ENCODE measurements at regions not wholly inside any gene's neighbourhood (a gene's known extent, or its start where the extent isn't known, plus 50 kb on each side); places are given as distances from the start of the nearest gene placed in this dataset.

DNA sequence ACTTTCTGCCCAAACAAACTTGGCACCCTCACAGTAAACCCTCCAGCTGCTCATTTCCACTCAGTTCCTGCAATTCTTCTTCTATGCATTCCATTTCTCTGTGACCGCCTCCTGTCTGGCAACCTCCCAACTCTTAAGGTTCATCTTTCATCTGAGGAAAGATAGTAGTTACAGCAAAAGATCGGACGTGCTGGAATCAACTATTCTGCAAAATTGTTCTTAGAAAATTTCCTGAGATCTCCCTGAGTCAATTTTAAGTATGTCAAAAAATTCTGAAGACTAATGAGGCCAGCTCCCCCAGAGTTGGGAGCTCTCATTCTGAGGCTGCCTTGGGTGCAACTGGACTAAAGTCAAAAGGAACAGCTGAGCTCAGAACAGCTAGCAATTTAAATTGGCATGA, 1026.0 kb downstream of the ADGRL3 start:
- TF ChIP-seq CTCF (conservative IDR thresholded peaks at IDR 0.05; ENCODE audit: low read depth, low read length), result no peak
- DNase-seq (ENCODE audit: low read depth), result peak; percentile 53
- no peak overlapping the region for H3K4me3 ChIP-seq (ENCODE audit: low read depth, low read length)

DNA sequence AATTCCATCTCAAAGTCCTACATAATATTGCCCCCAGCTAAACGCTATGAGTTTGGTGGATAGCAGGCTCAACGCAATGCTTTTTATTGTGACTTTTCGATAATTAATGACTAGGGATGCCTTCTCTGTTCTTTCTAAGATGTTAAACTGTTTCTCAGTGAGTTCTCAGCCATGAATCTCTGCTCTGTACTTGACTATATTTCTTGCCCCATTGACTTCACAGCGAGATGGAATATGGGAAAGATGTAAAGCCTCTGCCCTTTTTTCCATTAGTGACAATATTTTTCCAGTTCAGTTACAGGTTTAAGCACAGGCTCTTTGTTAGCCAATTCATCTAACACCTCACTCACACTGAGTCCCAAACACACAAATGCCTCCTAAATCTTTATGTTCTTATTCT, 1022.0 kb downstream of the ADGRL3 start:
- TF ChIP-seq CTCF (conservative IDR thresholded peaks at IDR 0.05; ENCODE audit: low read depth, low read length), result no peak
- no peak for DNase-seq (ENCODE audit: low read depth)
- no peak overlapping the region for H3K4me3 ChIP-seq (ENCODE audit: low read depth, low read length)

DNA sequence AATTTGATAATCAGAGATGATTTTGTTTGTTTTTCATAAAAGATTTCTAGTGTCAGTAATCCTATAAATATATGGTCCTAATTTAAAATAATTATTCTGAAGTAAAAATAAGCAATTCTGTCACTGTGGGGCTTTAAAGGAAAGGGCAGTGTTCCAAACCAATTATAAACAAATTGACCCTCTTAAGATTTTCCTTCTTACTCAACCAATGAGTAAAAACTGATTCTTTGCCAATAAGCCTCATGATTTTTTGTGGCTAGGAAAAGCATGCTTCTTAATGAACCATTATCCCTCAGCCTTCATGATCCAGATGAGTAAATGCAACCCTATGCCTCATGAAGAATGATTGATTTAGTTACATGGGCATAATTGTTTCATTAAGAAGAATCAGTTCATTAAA, 1010.4 kb downstream of the ADGRL3 start:
- H3K4me3 ChIP-seq (ENCODE audit: low read depth, low read length), result no peak overlapping the region
- DNase-seq (ENCODE audit: low read depth), result peak; percentile 27
- no peak for TF ChIP-seq CTCF (conservative IDR thresholded peaks at IDR 0.05; ENCODE audit: low read depth, low read length)

- DNase-seq (ENCODE audit: low read depth), result peak; percentile 23
Observed at GRCh38 chr4:62209757-62210485, 1009.8 kb downstream of the ADGRL3 start.

GRCh38 chr4:62208921-62209320, 1008.8 kb downstream of the ADGRL3 start:
- no peak for TF ChIP-seq CTCF (conservative IDR thresholded peaks at IDR 0.05; ENCODE audit: low read depth, low read length)
- no peak for DNase-seq (ENCODE audit: low read depth)

More at GRCh38 chr4:62209757-62210485, 1009.8 kb downstream of the ADGRL3 start:
- TF ChIP-seq CTCF (conservative IDR thresholded peaks at IDR 0.05; ENCODE audit: low read depth, low read length), result no peak
- no peak overlapping the region for H3K4me3 ChIP-seq (ENCODE audit: low read depth, low read length)

DNA sequence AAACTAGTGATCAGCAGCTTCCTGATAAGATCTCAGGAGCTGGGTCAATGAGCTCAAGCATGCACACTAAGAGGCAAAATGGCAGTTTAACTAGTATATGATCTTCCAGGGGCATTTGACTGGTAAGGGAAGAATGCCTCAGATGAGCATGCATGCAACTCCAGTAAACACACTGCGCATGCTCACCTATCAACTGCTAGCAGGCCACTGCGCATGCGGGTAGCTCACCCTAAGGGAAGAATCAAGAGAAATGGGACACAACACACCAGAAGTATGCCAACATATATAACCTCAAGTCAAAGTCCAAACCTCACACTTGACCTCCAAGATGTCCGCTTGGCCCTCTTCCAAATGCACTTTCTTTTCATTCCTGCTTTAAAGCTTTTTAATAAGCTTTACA, 1004.0 kb downstream of the ADGRL3 start:
- H3K4me3 ChIP-seq (ENCODE audit: low read depth, low read length), result no peak overlapping the region
- no peak for TF ChIP-seq CTCF (conservative IDR thresholded peaks at IDR 0.05; ENCODE audit: low read depth, low read length)
- no peak for DNase-seq (ENCODE audit: low read depth)

More at GRCh38 chr4:62208921-62209320, 1008.8 kb downstream of the ADGRL3 start:
- H3K4me3 ChIP-seq (ENCODE audit: low read depth, low read length), result no peak overlapping the region

GRCh38 chr4:62199291-62199810, 999.2 kb downstream of the ADGRL3 start:
- no peak for DNase-seq (ENCODE audit: low read depth)
- no peak overlapping the region for H3K4me3 ChIP-seq (ENCODE audit: low read depth, low read length)
- TF ChIP-seq CTCF (conservative IDR thresholded peaks at IDR 0.05; ENCODE audit: low read depth, low read length), result no peak

Data from choroid plexus epithelial cell (primary cell).